ENCODE measurements at regions not wholly inside any gene's neighbourhood (a gene's known extent, or its start where the extent isn't known, plus 50 kb on each side); places are given as distances from the start of the nearest gene placed in this dataset.

DNA sequence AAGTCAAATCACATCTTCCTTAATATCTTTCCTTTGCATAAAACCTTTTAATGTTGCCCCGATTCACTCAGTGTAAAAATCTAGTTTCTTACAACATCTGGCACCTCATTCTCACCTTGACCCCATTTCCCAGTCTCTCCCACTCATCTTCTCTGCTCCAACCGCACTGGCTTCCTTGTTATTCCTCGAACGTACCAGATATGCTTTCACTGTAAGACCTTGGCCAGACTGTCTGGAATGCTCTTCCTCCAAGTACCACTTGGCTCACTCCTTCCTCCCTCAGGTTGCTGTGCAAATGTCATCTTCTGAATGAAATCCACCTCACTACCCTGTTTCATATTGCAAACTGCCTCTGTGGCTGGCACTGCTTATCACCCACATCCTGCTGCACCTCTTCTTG lies 433.6 kb downstream of the HAPSTR1 start:
- H3K27me3 ChIP-seq = no peaks in the 10 kb centered on the region
- H3K36me3 ChIP-seq = no peaks in the 10 kb centered on the region
- TF ChIP-seq CTCF (IDR thresholded peaks at IDR 0.05) = no peak
- TF ChIP-seq POLR2A (IDR thresholded peaks at IDR 0.05) = no peak
- DNase-seq = no peak
- no peaks in the 10 kb centered on the region for H3K4me1 ChIP-seq
- H3K9me3 ChIP-seq = no peaks in the 10 kb centered on the region
- no peak overlapping the region for H3K27ac ChIP-seq
- intact Hi-C loops (cut with DNase I; ENCODE audit: low total_unique reads) = no loop called here
- H3K4me3 ChIP-seq = no peak overlapping the region

DNA sequence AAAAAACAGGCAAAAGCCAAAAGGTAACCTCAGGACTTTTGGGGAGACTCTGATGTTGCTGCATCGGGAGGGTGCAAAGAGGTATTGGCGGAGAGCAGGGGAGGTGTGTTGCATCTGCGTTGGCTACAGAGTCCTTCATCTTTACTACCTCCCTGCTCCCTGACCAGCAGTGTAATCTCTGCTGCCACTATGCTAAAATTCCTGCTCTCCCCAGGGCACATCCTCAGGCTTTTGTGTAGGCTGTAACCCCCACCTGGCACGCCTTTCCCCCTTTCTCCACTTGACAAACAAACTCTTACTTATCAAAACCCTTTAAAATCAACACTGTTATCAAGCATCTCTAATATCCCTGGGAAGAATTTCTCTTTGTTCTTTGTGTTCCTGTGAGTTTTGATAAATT lies 435.3 kb downstream of the HAPSTR1 start:
- no peaks in the 10 kb centered on the region for H3K4me1 ChIP-seq
- H3K9me3 ChIP-seq = no peaks in the 10 kb centered on the region
- H3K4me3 ChIP-seq = no peak overlapping the region
- DNase-seq = no peak
- intact Hi-C loops (cut with DNase I; ENCODE audit: low total_unique reads) = no loop called here
- no peaks in the 10 kb centered on the region for H3K27me3 ChIP-seq
- TF ChIP-seq CTCF (IDR thresholded peaks at IDR 0.05) (no peak), POLR2A (IDR thresholded peaks at IDR 0.05) (no peak)
- no peak overlapping the region for H3K27ac ChIP-seq
- H3K36me3 ChIP-seq = no peaks in the 10 kb centered on the region

- H3K9me3 ChIP-seq = no peaks in the 10 kb centered on the region
- intact Hi-C loops (cut with DNase I; ENCODE audit: low total_unique reads) = no loop called here
- H3K27me3 ChIP-seq = no peaks in the 10 kb centered on the region
- no peaks in the 10 kb centered on the region for H3K4me1 ChIP-seq
- H3K36me3 ChIP-seq = no peaks in the 10 kb centered on the region
- H3K4me3 ChIP-seq = no peak overlapping the region
- DNase-seq = no peak
- no peak overlapping the region for H3K27ac ChIP-seq
- no peak for TF ChIP-seq CTCF (IDR thresholded peaks at IDR 0.05)
- TF ChIP-seq POLR2A (IDR thresholded peaks at IDR 0.05) = no peak
Measured at GRCh38 chr16:9527976-9528375, 436.5 kb downstream of the HAPSTR1 start.

GRCh38 chr16:9528511-9529079 lies 437.2 kb downstream of the HAPSTR1 start:
- intact Hi-C loops (cut with DNase I; ENCODE audit: low total_unique reads) = no loop called here
- DNase-seq = no peak
- H3K4me3 ChIP-seq = no peak overlapping the region
- H3K4me1 ChIP-seq = no peaks in the 10 kb centered on the region
- H3K27me3 ChIP-seq = no peaks in the 10 kb centered on the region
- H3K36me3 ChIP-seq = no peaks in the 10 kb centered on the region
- TF ChIP-seq POLR2A (IDR thresholded peaks at IDR 0.05) (no peak), CTCF (IDR thresholded peaks at IDR 0.05) (no peak)
- H3K27ac ChIP-seq = no peak overlapping the region
- no peaks in the 10 kb centered on the region for H3K9me3 ChIP-seq

DNA sequence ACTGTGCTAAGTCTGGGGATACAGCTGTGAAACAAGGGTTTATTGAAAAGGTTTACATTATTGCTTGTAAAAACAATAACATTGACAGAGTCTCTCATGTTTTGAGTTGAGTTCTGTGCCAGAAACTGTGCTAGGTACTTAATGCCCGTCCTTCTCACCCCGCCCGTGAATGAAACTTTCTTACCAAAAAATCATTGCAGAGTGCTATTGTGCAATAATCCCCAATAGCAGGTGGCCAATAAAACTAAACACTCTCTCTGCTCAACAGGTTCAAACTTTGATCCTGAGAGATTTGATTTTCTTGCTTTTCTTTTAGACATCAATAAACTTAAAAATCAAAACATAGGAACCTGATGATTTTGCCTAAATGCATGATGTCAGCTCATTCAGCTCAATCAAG lies 441.6 kb downstream of the HAPSTR1 start:
- H3K27me3 ChIP-seq = no peaks in the 10 kb centered on the region
- intact Hi-C loops (cut with DNase I; ENCODE audit: low total_unique reads) = no loop called here
- no peaks in the 10 kb centered on the region for H3K9me3 ChIP-seq
- no peaks in the 10 kb centered on the region for H3K4me1 ChIP-seq
- H3K36me3 ChIP-seq = no peaks in the 10 kb centered on the region
- no peak overlapping the region for H3K27ac ChIP-seq
- no peak for DNase-seq
- TF ChIP-seq CTCF (IDR thresholded peaks at IDR 0.05) = no peak
- TF ChIP-seq POLR2A (IDR thresholded peaks at IDR 0.05) = no peak
- no peak overlapping the region for H3K4me3 ChIP-seq

Measured in uterus (tissue), 3 donors.